ENCODE measurements at regions not wholly inside any gene's neighbourhood (a gene's known extent, or its start where the extent isn't known, plus 50 kb on each side); places are given as distances from the start of the nearest gene placed in this dataset.

GRCh38 chr18:37676276-37676675, 110.7 kb upstream of the CELF4 start (continued):
- no peak for TF ChIP-seq MYC (IDR thresholded peaks at IDR 0.05; ENCODE audit: insufficient read depth, insufficient read length, insufficient replicate concordance, low read length, severe bottlenecking)

- no peak for DNase-seq (ENCODE audit: low read depth, low spot score)
- Histone ChIP-seq H3K27me3 (replicated peaks in 1 of 2; ENCODE audit: control insufficient read depth in 2 of 2, insufficient read depth in 2 of 2, low read length in 1 of 2) (no peaks in the 10 kb centered on the region), H3K36me3 (ENCODE audit: control insufficient read depth in 2 of 2, insufficient read depth in 2 of 2, low read length in 1 of 2) (no peaks in the 10 kb centered on the region), H4K20me1 (ENCODE audit: control insufficient read depth, insufficient read depth) (no peaks in the 10 kb centered on the region), H3K27ac (ENCODE audit: control insufficient read depth, insufficient read depth) (no peak overlapping the region), H3K9me3 (replicated peaks; ENCODE audit: control insufficient read depth, insufficient read depth, low read length) (no peaks in the 10 kb centered on the region), H3K4me3 (no peak overlapping the region), H3K4me1 (ENCODE audit: control insufficient read depth, insufficient read depth, low read length) (no peaks in the 10 kb centered on the region), H3K79me2 (ENCODE audit: control insufficient read depth, insufficient read depth, low read length) (no peaks in the 10 kb centered on the region), H2AFZ (ENCODE audit: control insufficient read depth, low read depth, low read length) (no peak overlapping the region), H3K9ac (ENCODE audit: control insufficient read depth, insufficient read depth, low read length) (no peak overlapping the region), H3K4me2 (ENCODE audit: control insufficient read depth, insufficient read depth) (no peak overlapping the region)
- no peak for FAIRE-seq
- BruUV-seq (replicated peaks): no TSS peak
- CTCF ChIA-PET: no interaction called here
- SMC1A ChIA-PET (ENCODE audit: uncharacterized antibody, unreplicated experiment): no interaction called here
- RAD21 ChIA-PET (ENCODE audit: unreplicated experiment): no interaction called here
- intact Hi-C loops (cut with micrococcal nuclease; ENCODE audit: unreplicated experiment) (no loop called here), in situ Hi-C loops (cut with MboI) (no loop called here)
- POLR2A ChIA-PET: no interaction called here
- no peak for TF ChIP-seq RAD51 (IDR thresholded peaks at IDR 0.05)
- TF ChIP-seq WRNIP1 (IDR thresholded peaks at IDR 0.05; ENCODE audit: borderline replicate concordance, low read depth, low read length): no peak
- TF ChIP-seq BRCA1 (IDR thresholded peaks at IDR 0.05; ENCODE audit: low read depth, low read length): no peak
- no peak for TF ChIP-seq ZNF207 (IDR thresholded peaks at IDR 0.05; ENCODE audit: borderline replicate concordance)
- no peak for TF ChIP-seq FOXK2 (IDR thresholded peaks at IDR 0.05)
- TF ChIP-seq BCL3 (IDR thresholded peaks at IDR 0.05; ENCODE audit: borderline replicate concordance, insufficient read depth, low read depth, low read length, poor library complexity, severe bottlenecking): no peak
- TF ChIP-seq RELB (IDR thresholded peaks at IDR 0.05; ENCODE audit: low read depth): no peak
- TF ChIP-seq FOS (IDR thresholded peaks at IDR 0.05; ENCODE audit: borderline replicate concordance, extremely low read depth, insufficient read length): no peak
- TF ChIP-seq STAT3 (IDR thresholded peaks at IDR 0.05; ENCODE audit: low read depth, low read length): no peak
- TF ChIP-seq ZZZ3 (IDR thresholded peaks at IDR 0.05; ENCODE audit: control insufficient read depth, insufficient read length, low read depth): no peak
- no peak for TF ChIP-seq ZNF622 (IDR thresholded peaks at IDR 0.05)
- TF ChIP-seq RBBP5 (conservative IDR thresholded peaks at IDR 0.05): no peak
- TF ChIP-seq ESRRA (IDR thresholded peaks at IDR 0.05; ENCODE audit: low read length): no peak
- no peak for TF ChIP-seq PAX5 (IDR thresholded peaks at IDR 0.05; ENCODE audit: borderline replicate concordance, low read depth, low read length)
- no peak for ATAC-seq
- WGBS (ENCODE audit: insufficient coverage, insufficient replicate concordance, low lambda C conversion rate, missing lambda C conversion rate): 0% methylated on average over 1 of the region's 1 CpG
Observed at GRCh38 chr18:37675699-37676098, 110.1 kb upstream of the CELF4 start.

All from GM12878 (cell line).